GM21786 (cell line): ENCODE measurements at regions not wholly inside any gene's neighbourhood (a gene's known extent, or its start where the extent isn't known, plus 50 kb on each side); places are given as distances from the start of the nearest gene placed in this dataset.
A peak's percentile ranks its signal among the peaks of the same experiment; 100 is the strongest.
"Not testable (repeated sequence)": the region's sequence is repeated elsewhere in the genome, so short reads cannot be mapped to it uniquely, and the experiment has no call there.

Source experiments
- ATAC-seq: cut with Tn5 transposase; IDR thresholded peaks from one replicate; pipeline ENCODE4 v1.9.1; 2021; ENCODE audit not compliant: unreplicated experiment

DNA sequence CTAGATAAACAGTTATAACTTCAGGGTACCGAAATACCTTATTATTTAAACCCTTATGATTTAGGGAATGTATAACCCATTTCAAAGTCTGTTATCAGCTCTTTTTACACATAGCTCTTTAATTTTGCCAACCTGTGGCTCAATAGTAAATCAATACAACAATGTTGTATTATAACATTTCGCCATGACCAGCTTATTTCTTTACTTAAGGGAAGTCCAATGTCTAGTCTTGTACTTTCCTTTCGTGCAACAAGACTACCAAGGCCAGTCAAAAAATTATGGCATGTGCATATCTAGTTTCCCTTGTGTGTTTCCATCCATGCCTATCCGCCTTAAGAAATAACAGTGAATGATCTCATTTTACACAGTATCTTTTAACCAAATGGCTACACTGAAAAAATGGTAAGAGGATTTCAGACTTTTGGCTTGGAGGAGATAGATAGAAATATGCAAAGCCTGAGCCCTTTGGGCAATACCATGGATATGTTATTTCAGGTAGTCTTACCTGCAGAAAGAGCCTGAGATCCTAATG is 239.5 kb upstream of the RPS23 start:
- ATAC-seq = no peak

DNA sequence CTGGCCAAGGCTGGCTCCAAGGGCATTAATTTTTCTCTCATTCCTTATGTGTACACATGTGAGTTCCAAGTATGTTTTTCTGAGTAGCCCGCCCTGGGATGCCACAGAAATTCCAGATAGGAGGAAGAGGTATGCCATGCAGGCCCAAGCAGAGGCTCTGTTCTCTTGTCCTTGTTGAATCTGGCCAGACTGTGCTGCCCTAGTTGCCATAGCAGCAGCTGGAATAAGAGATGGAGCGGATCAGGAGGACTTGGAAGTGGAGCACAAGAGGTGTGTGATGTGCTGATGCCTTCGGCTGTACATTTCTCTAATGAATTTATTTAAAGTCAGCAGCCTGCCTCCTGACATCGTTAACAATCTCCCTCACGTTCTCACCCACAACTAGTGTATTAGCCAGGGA is 235.6 kb upstream of the RPS23 start:
- no peak for ATAC-seq

DNA sequence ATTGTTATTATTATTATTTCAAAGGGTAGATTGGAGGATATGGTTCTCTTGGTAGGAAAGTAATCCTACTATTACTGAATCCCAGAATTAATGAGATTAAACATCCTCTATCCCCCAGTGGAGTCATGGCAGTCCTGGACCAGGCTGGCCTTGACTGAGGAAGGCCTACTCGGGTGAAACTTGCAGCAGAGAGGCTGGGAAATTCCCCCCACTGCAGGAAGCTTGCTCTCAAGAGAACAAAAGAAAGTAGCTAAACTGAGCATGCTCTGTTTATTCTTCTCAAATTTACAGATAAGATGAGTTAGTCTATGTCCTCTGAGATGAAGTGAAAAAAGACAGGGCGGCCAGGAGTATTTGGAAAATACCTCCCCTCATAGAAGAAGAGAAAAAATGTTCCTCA is 233.9 kb upstream of the RPS23 start:
- peak; percentile 72 for ATAC-seq

DNA sequence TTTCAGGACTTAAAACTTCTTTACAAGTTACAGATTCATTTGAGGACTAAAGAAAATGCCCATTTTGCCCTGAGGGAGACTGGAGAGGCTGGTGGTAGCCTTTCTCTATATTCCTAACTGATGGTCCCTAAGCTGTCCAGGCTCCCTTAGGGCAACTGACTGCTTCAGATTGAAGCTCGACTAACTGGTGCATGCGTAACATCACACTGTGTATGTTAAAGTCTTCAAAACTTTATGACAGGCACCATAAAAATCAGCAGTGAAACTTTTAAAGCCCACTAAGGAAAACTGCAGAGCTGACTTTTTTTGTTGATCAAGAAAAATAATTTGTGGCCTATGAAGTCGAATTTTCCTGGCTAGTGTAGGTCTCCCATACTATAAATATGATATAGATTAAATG is 233.0 kb upstream of the RPS23 start:
- ATAC-seq = no peak

DNA sequence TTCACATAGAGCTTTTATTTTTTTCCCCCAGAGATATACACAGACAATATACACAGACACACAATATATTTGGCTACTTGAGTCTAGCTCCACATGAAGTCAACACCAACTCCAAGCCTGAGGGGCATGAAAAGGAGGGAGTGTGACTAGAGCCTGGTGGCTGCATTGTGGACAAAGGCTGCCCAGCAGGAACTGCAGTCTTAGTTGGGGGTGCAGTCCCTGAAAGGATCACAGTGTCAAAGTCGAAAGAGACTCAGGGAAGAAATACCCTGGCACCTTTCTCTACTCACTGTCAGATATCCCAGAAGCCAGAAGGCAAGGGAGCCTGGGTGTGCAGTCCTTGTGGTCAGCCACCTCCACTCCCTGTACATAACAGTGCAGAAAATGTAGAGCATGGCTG is 231.6 kb upstream of the RPS23 start:
- no peak for ATAC-seq

DNA sequence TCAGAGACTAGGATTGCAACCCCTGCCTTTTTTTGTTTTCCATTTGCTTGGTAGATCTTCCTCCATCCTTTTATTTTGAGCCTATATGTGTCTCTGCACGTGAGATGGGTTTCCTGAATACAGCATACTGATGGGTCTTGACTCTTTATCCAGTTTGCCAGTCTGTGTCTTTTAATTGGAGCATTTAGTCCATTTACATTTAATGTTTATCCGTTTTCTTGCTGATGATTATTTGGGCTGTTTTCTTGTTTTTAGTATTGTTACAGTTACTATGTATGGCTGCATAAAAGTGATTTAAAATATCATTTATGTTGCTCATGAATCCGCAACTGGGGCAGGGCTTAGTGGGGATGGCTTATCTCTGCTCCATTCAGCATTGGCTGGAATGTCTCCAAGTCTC is 228.2 kb upstream of the RPS23 start:
- ATAC-seq = not testable (repeated sequence)

DNA sequence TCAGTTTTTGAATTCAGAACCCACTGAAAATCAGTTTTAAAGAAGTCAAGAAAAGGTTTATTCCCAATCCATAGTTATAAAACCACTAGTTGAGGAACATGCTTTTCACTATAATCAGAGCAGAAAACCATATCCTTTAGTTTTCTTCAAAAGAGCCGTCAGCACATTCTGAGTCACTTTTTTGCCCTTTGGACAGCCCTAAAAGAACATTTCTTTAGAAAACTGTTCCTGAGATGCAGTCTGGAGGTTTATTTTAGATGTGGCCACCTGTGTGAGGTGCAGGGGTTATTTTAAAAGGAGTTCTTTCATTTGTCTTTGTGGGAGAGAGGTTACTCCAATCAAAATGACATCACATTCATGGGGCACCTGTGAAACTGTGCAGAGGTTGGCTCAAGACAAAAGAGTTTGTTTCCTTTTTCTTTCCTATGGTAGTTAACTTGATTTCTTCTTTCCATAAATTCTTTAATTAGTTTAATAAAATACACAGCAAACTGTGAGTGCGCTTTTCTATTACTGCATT is 221.6 kb upstream of the RPS23 start:
- ATAC-seq = no peak

DNA sequence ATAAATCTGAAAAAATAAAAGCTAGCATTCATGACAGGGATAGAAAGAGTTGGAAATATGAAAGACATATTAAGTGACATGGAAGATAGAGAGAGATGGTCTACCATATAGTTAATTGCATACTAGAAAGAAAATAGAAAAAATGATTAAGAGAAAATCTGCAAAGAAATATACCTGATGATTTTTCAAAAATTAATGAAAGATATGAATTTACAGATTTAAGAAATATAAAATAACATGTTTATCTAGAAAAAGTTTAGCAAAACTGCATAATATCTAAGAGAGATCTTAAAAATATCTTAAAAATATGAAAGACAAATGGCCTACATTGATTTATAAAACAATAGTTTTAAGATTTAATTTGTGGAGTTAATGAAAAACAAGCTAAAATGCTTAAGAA is 219.1 kb upstream of the RPS23 start:
- ATAC-seq = no peak

DNA sequence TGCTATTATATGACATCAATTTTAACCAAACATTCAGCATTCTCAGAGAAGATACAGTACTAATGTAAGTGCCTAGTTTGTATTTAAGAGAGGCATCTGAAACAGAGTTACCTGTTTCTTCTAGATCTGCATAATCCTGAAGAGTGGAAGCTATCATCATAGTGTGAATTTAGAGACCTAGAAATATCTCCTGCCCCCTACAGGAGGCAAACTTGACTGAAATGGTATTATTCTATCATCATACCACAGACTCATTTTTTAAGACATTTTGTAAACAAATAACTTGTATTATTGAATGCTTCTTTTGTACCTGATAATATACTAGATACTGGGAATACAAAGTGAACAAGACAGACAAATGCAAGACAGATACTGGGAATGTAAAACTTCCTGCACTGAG is 216.8 kb upstream of the RPS23 start:
- no peak for ATAC-seq

DNA sequence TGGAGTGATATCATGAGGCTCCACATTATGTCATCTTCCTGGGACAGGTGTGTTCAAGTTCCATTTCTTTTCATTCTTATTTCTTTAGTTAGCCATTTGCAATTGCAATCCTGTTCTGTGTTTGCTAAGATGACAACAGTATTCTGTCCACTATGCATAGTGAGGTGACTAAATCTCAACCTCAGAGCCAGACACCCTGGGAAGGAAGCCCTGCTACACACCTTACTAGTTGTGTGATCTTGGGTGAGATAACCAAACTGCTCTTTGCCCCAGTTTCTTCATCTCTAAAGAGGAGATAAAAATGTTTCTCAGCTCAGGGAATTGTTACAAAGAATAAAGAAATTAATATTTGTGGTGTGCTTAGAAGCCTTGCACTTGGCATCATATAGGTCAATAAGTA is 215.1 kb upstream of the RPS23 start:
- ATAC-seq = no peak

DNA sequence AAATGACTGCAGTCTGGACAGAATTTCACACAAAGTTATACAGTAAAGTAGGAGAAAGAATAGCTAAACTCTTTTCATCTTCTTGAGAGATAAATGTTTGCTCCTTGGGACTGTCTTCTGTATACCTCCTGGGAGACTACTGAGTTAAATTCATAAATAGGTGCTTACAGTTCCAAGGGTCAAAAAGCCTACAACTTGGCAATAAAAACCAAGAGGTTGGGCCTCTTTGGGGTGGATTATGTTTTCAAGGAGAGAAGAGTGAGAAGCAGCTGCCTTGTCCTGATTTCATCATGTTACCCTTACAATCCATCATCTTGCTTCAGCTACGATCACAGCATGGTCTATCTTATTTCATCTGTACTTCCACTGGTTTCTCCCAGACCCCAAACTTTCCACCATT is 213.2 kb upstream of the RPS23 start:
- ATAC-seq = no peak

DNA sequence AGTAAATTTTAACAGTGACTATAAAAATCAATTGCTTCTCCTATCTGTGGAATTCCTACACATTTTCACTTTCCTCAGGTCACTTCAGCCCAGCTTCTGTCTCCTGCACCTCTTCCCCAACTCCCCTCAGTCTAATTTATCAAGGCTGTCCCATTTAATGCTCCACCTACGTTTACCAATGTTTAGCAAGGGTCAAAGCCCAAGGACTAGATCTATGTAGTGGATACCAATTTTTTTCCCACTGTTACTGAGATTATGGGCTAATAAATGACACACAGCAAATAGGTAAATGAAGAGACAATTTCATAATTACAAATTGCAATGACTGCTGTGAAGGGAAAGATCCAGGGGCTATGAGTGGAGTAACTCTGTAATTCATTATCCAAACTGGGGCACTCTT is 211.5 kb upstream of the RPS23 start:
- ATAC-seq = no peak

DNA sequence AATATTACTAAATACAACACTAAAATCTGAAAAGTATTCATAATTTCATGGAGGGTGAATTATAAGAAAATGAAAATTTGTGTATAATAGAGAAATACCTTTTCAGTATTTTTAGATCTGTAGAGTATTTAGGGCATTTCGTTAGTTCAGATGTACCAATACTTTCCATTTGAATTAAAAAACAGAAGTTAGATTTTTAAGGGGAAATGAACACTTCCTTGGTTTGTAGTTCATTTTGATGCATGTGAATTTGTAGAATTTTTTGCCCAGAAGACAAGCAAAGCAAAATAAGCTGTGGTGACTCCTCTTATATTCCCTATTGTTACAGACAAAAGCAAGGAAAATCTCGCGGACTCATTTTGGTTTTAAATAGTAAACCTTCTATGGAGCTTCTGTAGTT is 209.0 kb upstream of the RPS23 start:
- ATAC-seq = no peak

DNA sequence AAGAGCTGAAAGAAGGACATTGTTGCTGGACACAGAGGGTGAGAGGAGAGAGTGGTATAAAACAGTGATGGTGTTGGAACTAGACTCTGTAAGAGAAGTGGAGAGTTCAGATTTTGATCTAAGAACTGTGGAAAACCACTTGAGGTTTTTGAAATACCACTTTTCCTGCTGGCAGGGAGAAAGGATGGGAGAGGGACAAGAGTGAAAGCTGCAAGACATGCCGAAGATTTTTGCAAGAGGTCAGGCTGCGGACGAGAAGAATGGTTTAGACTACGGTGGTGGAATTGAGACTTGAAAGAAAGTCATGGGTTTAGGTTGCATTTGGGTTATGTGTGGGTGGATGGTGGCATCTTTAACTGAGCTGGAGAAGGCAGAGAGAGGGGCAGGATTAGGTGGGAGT is 202.2 kb upstream of the RPS23 start:
- no peak for ATAC-seq

DNA sequence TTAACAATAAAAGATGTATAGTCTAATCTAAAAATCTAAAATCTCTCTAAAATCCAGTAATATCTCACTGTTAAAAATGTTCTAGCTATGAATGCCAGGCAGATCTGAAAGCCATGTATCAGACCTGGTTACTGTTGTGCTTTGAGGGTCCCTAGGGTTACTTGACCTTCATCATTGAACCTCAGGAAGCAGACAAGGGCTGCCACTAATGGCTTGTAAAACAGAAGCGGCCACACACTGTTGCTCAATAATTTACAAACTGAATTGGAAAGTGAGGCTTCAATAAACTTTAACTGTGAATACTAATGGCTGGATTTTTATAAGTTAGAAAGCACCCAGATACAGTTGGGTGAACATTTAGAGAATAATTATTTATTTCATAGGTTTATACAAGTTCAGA is 198.0 kb upstream of the RPS23 start:
- no peak for ATAC-seq

DNA sequence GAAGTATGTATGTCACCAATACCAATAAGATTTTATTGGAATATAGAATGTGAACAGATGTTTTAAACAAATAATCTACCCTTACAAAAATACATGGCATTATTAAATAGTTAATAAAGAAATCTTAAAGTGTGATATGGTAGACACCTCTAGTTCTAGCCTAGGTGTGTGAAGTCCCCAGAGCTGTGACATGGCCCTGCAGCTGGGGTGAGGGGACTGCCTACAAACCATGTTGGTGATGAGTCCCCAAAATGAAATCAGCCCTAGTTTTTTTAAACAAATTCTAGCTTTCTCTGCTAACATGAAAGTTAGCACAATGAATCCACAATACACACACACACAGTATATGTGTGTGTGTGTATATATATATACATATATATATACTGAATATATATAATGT is 195.1 kb upstream of the RPS23 start:
- ATAC-seq = no peak

DNA sequence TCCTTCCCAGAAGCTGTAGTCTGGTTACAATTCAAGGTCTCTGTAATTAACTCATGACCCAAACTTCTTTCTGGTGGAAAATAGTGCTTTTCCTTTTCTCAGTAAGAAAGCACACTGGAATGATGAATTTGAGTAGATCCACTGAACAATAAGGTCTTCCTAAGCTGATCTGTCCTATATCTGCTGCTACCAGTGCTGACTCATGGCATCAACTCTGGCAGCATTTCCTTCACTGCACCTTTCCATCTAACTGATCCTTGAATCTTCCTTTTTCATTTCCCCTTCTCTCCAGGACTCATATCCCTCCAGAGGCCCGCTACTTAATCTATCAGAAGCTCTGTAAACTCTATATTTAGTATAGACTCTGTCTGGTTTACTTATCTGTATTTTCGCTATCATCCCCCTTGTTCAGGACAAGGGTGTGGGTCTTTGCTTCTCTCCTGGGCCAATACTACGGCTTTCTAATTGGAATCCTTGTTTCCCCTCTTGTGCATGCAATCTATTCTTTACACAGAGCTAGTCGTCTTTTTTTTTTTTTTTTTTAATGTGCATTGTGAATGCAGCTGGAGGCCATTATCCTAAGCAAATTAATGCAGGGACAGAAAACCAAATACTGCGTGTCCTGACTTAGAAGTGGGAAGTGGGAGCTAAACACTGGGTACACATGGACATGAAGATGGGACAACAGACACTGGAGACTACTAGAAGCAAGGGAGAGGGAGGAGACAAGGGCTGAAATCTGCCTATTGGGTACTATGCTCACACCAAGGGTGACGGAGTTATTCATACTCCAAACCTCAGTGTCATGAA is 192.2 kb upstream of the RPS23 start:
- no peak for ATAC-seq

DNA sequence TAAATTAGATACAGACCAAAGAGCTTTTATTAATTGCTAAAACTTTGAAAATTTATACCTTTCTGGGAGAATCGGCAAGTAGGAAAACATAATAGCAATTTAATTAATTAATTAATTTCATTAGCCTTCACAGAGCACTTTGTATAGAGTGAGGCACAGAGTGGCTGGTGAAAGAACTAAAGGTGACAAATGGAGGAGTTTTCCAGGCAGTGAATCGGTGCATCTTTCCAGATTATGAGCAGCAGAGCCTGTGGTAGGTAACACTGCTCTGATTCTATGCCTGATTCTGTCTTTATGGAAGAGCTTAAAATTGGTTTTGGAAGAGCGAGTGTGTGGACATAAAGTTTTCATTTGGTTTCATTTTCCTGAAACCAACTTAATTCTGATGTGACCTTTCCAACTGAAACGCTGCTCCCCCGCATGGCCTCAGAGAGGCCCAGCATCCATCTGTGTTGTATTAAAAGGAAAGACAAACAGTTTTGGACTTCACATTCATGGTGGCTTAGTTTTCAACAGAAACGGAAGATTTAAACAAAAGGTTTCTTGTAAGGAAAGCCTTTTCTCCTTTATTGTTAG is 188.9 kb upstream of the RPS23 start:
- no peak for ATAC-seq

DNA sequence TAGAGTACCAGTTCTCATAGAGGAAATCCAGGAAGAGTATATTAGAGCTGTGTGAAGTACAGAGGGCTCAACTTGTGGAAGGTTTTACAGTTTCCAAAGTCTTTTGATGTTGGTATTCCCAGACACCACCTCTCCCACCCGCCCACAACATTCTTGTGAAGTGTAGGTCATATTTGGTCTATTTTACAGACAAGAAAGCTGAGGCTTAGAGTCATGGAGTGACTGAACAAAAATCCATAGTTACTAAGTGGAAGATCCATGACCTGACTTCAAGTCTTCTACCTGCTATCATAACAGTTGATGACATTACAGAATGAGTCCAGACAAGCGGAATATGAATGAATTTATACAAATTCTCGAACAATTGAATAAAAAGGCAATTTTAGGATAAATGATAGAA is 187.1 kb upstream of the RPS23 start:
- ATAC-seq = no peak

DNA sequence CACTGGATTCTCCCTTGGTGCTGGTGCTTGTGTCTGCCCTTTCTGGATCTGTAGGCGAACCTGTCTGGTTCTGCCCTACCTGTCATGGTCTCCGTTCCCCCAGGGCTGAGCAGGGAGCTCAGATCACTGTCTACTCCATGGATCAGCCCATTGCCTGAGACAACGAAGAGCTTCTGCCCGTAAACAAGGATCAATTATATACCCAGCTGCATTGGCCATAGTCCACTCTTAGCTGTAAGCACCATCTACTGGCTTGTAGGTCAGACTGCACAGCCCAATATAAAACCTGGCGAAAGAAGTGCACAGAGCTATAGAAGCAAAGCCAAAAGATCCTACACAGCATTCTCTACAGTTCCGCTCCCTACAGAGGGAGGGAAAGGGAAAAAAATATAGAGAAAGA is 181.5 kb upstream of the RPS23 start:
- ATAC-seq = no peak

DNA sequence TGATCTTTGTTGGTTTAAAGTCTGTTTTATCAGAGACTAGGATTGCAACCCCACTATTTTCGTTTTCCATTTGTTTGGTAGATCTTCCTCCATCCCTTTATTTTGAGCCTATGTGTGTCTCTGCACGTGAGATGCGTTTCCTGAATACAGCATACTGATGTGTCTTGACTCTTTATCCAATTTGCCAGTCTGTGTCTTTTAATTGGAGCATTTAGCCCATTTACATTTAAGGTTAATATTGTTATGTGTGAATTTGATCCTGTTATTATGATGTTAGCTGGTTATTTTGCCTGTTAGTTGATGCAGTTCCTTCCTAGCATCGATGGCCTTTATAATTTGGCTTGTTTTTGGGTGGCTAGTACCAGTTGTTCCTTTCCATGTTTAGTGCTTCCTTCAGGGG is 177.2 kb upstream of the RPS23 start:
- ATAC-seq = not testable (repeated sequence)

DNA sequence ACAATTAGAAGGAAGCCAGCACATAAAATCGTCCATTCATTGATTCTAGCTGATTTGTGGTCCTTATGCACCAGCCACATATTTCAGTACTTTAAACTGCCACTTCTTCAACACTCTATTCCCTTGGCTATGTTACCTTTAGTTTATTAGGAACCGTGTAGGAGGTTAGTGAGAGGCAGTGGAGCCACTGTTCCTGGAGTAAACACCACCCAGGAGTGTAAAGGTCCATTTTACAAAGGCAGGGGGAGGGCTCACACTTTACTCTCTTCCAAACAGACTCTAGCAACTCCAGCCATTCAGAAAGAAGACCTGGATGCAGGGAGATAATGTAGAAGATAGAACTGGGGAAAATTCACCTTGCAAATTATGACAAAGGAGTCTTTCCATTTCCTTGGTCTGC is 170.2 kb upstream of the RPS23 start:
- no peak for ATAC-seq

DNA sequence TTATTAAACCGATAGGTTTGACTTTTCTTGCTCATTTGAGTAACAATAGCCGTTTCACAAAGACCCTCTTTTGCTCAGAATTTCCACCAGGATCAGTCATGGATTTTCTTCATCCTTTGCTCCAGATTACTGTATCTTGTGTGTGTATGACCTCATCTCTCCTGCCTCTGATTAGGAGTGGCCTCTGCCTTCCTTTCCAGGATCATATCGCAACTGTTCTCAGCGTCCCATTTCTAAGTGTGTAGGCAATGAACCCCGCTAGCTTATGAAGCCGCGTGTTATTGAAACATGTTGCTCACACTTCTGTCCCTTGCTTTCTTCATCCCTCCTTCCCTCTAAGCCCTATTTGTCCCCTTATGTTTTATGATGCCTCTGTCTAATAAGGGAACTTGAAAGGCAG is 169.8 kb upstream of the RPS23 start:
- ATAC-seq = no peak
